HG02884 (cell line): ENCODE measurements at regions not wholly inside any gene's neighbourhood (a gene's known extent, or its start where the extent isn't known, plus 50 kb on each side); places are given as distances from the start of the nearest gene placed in this dataset.
A peak's percentile ranks its signal among the peaks of the same experiment; 100 is the strongest.
"Not testable (repeated sequence)": the region's sequence is repeated elsewhere in the genome, so short reads cannot be mapped to it uniquely, and the experiment has no call there.

ENCODE experiments used
- ATAC-seq: cut with Tn5 transposase; IDR thresholded peaks from one replicate; pipeline ENCODE4 v1.9.1; 2021; ENCODE audit warnings: mild to moderate bottlenecking, moderate library complexity; ENCODE audit not compliant: unreplicated experiment

DNA sequence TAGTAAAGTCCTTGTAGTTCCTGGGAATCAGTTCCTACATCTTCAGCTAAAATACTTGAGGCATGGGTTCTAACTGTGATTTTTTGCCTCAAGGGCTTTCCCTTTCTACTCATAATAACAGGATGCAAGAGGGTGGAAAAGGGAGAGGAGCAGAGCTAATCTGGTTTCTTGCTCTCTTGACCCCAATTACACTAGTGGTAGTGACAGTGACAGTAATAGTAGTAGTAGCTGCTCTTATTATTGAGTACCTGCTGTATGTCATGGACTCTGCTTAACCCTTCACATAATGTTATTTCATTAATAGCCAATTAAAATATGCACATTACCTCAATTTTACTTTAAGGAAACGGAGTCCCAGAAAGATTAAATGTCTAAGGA is 214.8 kb upstream of the HNRNPA3 start:
- ATAC-seq, result peak; percentile 8

DNA sequence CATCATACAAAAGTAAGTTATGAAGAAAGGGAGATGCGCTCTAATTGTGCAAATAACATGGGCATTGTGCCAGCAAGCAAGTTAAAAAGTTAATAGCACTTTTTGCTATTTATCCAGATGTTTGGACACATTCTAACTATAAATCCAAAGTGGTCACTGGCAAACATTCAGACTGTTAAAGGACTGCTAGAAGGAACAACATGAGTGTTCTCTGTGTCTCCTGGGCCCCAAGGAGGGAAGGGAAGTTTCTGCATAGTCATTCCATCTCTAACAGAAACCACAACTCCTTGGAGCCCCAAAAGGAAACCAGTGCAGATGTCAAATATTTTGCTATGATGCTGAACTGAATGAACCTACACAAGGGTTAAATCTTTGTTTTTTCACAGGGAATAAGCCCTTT is 213.3 kb upstream of the HNRNPA3 start:
- peak; percentile 65 for ATAC-seq

DNA sequence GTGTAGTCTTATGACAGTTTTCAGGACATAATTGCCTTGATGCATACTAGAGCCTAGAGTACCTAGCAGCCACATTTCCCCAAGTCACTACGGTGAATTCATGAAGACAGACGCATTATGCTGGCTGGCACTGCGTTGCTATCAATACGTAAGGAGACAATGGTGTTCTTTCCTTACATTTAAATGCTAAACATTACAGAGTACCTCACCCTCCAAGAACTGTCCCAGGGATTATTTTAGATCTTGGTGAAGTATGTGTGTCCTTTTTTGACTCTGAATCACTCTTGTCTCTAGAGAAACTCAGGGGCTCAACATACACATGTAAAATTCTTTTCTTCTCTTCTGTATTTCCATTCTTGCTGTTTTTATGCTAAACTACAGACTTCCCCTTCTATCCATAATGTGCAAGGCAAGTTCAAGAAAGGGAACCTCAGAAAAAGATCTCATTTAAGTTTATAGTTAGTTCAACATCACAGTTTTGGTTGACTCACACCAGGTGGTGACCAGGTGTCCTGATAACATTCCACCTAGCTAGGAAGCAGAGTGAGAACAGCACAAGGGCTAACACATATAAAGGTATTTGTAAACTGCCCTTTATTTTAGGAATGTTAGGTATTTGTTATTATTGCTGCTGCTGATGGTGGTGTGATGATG is 212.4 kb upstream of the HNRNPA3 start:
- ATAC-seq, result no peak

DNA sequence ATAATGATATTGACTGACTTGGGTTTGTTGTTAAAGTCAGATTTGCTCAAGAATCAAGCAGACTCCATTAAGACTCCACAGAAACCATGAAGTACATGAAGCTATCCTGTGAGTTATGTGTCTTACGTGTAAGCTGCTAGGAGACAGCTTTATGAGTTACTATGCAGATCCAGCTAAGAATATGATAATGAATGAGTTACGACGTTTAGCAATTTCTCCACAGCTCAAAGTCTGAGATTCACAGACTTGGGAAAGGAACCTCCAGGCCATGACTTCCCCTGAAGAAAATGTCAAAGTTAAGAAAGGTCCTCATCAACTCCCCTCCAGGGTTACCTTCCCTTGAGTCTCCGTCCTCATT is 211.9 kb upstream of the HNRNPA3 start:
- no peak for ATAC-seq

DNA sequence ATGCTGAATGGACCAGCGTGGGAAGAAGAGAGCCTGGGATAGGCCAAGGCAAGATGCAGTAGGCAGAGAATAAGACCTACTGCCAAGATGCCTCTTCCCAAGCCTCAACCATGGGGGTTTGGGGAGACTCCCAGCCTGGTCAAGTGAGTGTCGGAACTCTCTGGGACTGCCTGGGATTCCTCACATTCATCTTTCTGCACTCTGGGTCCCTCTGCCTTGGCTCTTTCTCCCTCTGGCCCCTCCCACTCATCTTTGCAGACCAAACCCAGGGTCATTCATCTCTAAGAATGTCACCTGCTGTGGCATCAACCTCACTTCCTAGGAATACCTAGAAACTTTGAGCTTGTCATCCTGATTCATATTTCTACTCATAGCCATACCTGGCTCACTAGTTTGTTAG is 211.3 kb upstream of the HNRNPA3 start:
- ATAC-seq, result no peak

DNA sequence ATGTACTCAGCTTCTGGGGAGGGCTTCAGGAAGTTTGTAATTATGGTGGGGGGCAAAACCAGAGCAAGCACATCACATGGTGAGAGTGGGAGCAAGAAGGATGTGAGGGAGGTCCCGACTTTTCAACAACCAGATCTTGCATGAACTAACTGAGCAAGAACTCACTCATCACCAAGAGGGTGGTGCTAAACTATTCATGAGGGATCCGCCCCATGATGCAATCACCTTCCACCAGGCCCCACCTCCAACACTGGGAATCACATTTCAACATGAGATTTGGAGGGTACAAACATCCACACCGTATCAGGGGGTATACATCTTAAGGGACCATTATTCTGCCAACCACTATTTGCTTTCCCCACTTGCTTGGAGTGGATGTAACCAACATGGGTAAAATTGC is 209.6 kb upstream of the HNRNPA3 start:
- no peak for ATAC-seq

DNA sequence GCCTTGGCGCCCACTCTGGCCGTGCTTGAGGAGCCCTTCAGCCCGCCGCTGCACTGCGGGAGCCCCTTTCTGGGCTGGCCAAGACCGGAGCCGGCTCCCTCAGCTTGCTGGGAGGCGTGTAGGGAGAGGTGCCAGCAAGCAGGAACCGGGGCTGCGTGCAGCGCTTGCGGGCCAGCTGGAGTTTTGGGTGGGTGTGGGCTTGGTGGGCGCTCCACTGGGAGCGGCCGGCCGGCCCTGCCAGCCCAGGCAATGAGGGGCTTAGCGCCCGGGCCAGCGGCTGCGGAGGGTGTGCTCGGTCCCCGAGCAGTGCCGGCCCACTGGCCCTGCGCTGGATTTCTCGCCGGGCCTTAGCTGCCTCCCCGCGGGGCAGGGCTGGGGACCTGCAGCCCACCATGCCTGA is 204.9 kb upstream of the HNRNPA3 start:
- ATAC-seq, result not testable (repeated sequence)

DNA sequence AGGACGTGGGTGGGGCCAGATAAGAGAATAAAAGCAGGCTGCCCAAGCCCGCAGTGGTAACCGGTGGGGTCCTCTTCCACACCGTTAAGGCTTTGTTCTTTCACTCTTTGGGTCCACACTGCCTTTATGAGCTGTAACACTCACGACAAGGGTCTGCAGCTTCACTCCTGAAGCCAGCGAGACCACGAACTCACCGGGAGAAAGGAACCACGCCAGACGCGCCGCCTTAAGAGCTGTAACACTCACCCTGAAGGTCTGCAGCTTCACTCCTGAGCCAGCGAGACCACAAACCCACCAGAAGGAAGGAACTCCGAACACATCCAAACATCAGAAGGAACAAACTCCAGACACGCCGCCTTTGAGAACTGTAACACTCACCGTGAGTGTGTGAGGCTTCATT is 203.9 kb upstream of the HNRNPA3 start:
- ATAC-seq, result not testable (repeated sequence)

DNA sequence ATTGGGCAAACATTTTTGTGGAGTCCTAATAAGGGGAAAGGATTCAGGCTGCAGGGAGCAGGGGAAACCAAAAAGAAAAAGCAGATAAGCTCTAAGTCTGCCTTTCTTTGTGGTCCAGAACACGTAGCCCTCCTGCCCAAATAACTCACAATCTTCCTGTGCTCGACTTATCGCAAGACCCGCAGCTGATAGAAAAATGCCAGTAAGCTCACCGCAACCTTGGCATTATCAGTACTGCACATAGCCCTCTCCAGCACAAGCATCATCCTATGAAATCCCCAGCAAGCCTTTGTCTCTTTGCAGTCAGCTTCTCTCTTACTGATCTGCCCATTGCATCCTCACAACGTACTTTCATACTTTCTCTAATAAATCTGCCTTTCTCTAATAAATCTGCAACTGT is 202.4 kb upstream of the HNRNPA3 start:
- no peak for ATAC-seq

DNA sequence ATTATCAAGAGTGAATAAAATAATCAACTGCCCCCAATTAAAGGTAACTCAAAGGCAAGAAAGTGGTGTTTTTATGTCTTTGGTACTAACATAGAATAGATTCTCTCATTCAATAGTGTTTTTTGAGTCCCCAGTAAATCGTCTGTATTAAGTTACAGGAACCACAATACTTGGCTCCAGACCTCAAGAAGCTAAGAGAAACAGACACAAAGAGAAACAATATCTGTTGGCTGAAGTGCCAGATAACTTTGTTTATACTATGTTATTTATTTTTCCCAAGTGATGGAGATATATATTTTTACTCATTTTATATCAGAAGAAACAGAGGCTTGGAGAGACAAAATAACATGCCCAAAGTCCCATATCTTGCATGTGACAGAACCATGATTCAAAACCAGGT is 201.7 kb upstream of the HNRNPA3 start:
- no peak for ATAC-seq

DNA sequence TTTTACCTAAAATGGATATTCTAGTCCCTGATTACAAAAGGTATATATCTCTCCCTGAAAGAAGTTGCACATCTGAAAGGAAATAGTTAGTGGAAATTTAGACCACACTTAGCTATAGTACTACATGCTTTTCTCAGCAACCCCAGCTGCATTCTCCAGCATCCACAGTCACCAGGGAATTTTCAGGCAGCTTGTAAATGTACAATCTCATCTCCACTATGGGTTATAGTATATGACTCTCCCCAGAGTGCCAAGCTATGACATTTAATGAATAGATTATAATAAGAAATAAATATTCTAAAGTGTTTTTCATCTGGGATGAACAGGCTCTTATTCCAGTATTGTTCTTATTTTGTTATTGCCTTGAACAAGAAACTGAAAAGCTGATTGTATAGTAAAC is 197.6 kb upstream of the HNRNPA3 start:
- no peak for ATAC-seq

DNA sequence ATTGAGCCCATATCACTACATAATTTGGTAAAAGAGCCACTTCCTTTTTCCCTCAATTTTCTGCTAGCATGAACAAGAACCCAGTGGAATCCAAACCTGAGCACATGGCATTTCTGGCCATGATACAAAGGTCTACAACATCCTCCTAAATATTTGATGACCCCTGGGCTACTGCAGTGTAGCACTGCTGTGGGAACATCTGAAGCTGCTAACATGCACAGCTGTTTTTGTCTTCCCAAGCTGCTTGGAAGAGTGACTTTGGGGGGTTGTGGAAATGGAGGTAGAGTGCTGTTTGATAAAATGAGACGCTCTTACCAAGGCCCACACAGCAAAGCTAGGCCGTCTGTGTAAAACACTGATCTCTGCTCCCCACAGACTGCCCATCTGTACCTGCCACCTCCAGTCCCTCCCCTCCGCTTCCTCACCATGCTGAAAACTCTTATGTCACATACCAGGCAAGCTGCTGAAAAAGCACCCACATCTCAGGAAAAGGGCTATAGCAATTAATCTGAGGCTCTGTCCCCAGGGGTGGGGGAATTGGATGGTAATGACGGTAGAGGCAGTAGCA is 197.2 kb upstream of the HNRNPA3 start:
- ATAC-seq, result no peak

DNA sequence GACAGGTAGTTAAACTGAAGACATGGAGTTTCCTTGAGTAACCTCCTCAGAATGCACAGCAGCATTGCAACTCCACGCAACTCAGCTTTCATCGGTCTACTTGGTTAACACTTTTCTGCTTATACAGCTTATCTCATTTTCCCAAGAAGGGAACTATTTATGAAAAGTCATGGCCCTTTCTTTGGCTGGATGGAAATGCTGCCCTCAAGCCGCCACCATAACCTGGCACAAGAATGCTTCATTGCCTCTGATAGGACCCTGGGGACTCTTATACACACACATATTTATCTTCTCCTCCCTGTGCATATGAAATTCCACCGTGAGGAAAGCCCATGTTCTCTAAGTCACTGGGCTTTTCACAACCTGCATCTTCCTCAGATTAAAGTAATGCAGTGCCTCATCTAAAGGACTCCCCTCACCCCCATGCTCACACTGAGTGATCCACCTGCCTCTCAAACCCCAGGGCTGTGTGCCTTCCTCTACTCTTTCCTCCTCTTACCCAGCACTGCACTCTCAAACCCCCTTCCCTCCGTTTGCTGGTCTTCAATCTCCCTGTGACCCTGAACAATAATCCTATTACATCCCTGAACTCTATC is 192.0 kb upstream of the HNRNPA3 start:
- no peak for ATAC-seq

DNA sequence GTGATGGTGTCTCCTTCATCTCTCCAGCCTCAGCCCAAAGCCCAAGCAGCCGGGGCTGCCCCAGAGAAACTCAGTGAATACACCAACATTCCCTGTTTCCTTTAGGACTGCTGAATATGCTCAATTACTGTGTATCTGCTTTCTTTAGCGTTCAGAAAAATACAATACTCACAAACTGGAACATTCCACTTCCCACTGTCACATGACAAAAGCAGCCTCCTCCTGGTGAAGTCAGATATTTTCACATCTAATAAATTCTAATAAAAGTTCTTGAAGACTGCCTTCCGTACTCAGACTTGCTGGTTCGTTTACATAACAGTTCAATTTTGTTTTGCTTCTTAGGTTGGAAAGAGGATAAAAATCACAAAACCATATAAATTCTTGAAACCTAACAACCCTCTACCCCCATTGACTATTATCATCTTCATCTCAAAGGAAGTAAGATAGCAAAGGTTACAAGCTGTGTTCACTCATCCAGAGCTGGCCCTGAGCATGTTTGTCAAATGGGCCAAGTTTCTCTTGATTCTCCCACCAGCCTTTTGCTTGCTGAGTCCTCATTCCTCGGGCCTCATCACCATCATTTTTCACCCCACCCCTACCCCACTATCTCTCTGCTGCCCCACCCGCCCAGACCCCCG is 190.8 kb upstream of the HNRNPA3 start:
- ATAC-seq, result no peak

DNA sequence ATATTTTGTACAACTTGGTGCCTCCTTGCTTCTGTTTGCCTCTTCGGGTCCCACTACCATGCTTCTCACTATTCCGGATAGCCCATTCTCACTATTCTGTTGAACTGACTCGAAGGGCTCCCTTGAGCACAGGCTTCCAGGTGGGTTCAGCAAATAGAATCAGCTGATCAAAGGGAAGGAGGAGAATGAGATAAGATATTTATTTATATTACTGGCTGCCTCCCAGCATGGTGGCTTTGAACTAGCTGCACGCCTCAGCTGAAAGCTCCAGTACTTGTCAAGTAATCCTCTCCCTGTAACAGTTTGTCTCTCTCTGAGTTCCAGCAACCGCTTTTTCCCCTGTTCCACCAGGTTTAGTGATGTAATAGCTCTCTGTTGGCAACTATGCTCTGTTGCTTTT is 187.8 kb upstream of the HNRNPA3 start:
- no peak for ATAC-seq

DNA sequence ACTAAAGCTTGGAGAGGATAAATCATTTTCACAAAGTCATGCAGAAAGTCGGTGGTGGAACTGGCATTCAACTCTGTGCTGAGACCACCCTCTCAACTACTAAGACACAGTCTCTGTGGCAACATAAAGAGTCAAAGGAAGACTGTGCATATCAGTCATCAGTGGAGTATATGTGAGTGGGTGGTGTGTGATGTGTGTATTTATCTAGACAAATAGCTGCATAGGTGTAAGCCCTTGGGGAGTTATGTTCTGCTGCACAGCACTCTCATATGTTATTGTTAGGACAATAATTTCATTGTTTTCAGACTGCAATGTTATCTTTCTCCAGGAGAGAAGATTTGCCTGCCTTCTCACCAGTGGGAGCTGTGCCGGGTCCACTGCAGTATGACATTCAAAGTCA is 186.3 kb upstream of the HNRNPA3 start:
- ATAC-seq, result no peak

DNA sequence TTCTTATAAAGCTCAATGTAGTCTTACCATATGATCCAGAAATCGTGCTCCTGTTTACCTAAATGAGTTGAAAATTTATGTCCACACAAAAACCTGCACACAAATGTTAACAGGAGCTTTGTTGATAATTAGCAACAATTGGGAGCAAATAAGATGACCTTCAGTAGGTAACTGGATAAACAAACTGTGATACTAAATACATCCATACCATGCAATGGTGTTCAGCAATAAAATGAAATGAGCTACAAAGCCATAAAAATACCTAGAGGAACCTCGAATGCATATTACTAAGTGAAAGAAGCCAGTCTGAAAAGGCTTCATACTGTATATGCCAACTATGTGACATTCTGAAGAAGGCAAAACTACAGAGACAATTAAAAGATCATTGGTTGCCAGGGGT is 185.6 kb upstream of the HNRNPA3 start:
- no peak for ATAC-seq

DNA sequence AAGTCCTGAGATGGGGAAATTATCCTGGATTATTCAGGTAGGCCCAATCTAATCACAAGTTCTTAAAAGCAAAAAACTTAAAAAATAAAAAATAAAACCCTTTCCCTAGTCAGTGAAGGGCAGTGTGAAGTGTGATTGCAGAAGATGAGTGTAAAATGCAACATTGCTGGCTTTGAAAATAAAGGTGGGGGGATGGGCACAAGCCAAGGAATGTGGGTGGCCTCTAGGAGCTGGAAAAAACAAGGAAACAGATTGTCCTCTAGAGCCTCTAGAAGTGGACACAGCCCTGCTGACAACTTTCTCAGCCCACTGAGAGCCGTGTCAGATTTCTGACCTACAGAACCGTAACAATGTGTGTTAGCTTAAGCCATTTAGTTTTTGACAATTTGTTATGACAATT is 184.3 kb upstream of the HNRNPA3 start:
- ATAC-seq, result no peak

DNA sequence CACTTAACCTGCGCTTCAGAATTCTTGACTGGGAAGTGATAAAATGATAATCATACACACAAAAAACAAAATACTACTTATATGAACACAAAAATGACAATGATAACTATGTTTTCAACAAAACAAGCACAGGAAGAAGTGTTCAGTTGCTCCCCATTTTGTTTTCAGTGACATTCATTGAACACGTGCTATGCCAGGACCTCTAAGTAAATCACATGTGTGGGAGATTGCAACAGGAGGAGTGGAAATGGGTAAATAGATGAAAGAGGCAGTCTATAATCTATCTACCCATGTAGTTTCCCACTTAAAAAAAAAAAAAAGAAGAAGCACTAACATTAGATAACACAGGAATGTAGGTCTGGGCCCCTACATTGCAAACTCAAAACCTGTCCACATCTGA is 183.5 kb upstream of the HNRNPA3 start:
- no peak for ATAC-seq

DNA sequence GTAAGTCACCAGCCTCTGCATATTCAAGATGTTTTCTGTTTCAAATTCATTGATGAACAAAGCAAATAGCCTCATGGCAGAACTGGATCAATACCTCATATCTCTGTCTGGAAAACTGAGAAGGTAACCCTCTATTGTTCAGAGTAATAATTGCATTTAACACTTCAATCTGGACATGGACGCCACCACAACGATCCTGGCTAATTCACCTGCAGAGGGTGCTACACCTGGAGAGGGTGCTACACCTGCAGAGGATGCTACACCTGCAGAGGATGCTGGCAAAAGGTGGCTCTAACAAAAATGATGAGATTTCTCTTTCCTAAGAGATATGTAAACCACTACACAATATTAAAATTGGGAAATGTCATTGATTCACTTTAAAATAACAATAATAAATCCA is 183.1 kb upstream of the HNRNPA3 start:
- ATAC-seq, result no peak

DNA sequence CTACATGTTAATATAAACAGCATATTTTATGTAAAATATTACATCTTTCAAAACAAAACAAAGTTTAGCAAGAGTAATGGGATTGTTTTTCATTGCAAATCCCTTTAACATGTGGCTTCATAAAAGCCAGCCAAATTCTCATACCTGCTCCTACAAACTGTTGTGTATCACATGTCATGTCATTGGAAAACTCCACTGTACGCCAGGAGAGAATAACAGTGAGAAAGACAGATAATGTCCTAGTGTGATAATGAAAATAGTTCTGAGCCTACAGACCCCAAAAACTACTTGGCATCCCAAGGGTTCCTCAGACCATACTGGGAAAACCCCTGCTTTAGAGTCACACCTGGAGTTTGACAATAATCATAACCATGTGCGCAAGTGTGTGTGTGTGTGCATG is 182.7 kb upstream of the HNRNPA3 start:
- ATAC-seq, result no peak

DNA sequence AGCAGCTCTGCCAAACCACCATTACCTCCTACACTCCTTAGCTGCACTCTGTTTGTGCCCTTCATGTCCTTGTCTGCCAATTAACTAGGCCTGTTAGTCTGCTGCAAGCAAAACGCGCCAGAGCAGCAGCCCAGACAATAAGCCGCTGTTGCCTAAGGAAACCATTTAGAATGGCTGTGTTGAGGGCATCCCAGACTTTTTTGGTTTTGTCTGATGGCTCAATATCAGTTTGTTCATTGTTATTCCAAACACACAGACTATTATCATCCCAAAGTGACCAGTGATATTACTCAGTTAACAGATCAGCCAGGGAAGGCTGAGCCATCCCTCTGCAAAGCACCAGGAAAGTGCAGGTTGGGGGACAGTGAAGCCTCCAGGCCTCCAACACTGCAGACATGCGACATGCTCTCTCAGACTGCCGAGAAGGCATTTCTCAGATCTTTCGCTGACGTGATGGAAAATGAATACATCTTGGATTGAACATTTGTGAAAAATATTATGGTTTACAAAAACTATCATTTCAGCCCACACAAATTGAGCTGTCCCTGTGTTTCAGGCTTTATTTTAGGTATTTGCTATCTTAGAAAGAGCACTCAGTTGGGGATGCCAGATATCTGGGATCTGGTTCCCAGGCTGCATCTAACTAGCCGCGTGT is 182.0 kb upstream of the HNRNPA3 start:
- ATAC-seq, result no peak
